ENCODE measurements at regions not wholly inside any gene's neighbourhood (a gene's known extent, or its start where the extent isn't known, plus 50 kb on each side); places are given as distances from the start of the nearest gene placed in this dataset.

GRCh38 chr10:104505521-104506042 is 135.5 kb upstream of the SORCS3 start:
- no peak for DNase-seq (ENCODE audit: low spot score)

GRCh38 chr10:104509981-104510380 is 131.1 kb upstream of the SORCS3 start:
- DNase-seq (ENCODE audit: low spot score) = no peak

- no peak for DNase-seq (ENCODE audit: low spot score)
Measured at GRCh38 chr10:104510644-104511043, 130.4 kb upstream of the SORCS3 start.

GRCh38 chr10:104512800-104513199 is 128.3 kb upstream of the SORCS3 start:
- no peak for DNase-seq (ENCODE audit: low spot score)

GRCh38 chr10:104515678-104516199 is 125.4 kb upstream of the SORCS3 start:
- DNase-seq (ENCODE audit: low spot score) = peak; percentile 11

GRCh38 chr10:104516986-104517385 is 124.1 kb upstream of the SORCS3 start:
- DNase-seq (ENCODE audit: low spot score) = peak; percentile 49

GRCh38 chr10:104517946-104518345 is 123.1 kb upstream of the SORCS3 start:
- peak; percentile 62 for DNase-seq (ENCODE audit: low spot score)

GRCh38 chr10:104518891-104519290 is 122.2 kb upstream of the SORCS3 start:
- DNase-seq (ENCODE audit: low spot score) = peak; percentile 82

- peak; percentile 59 for DNase-seq (ENCODE audit: low spot score)
Measured at GRCh38 chr10:104520653-104521052, 120.4 kb upstream of the SORCS3 start.

- peak; percentile 79 for DNase-seq (ENCODE audit: low spot score)
Measured at GRCh38 chr10:104521901-104522694, 119.0 kb upstream of the SORCS3 start.

GRCh38 chr10:104526188-104526587 is 114.9 kb upstream of the SORCS3 start:
- peak; percentile 35 for DNase-seq (ENCODE audit: low spot score)

- peak; percentile 14 for DNase-seq (ENCODE audit: low spot score)
Measured at GRCh38 chr10:104527013-104527412, 114.1 kb upstream of the SORCS3 start.

GRCh38 chr10:104540181-104540580 is 100.9 kb upstream of the SORCS3 start:
- DNase-seq (ENCODE audit: low spot score) = no peak

GRCh38 chr10:104541820-104542219 is 99.3 kb upstream of the SORCS3 start:
- DNase-seq (ENCODE audit: low spot score) = no peak

- no peak for DNase-seq (ENCODE audit: low spot score)
Measured at GRCh38 chr10:104546336-104546735, 94.8 kb upstream of the SORCS3 start.

- DNase-seq (ENCODE audit: low spot score) = no peak
Measured at GRCh38 chr10:104546756-104547155, 94.3 kb upstream of the SORCS3 start.

GRCh38 chr10:104548090-104548489 is 93.0 kb upstream of the SORCS3 start:
- no peak for DNase-seq (ENCODE audit: low spot score)

GRCh38 chr10:104556831-104557230 is 84.3 kb upstream of the SORCS3 start:
- DNase-seq (ENCODE audit: low spot score) = no peak

- no peak for DNase-seq (ENCODE audit: low spot score)
Measured at GRCh38 chr10:104557966-104558365, 83.1 kb upstream of the SORCS3 start.

- no peak for DNase-seq (ENCODE audit: low spot score)
Measured at GRCh38 chr10:104559935-104560334, 81.2 kb upstream of the SORCS3 start.

GRCh38 chr10:104563051-104563450 is 78.0 kb upstream of the SORCS3 start:
- DNase-seq (ENCODE audit: low spot score) = no peak

GRCh38 chr10:104563548-104563947 is 77.5 kb upstream of the SORCS3 start:
- DNase-seq (ENCODE audit: low spot score) = no peak

GRCh38 chr10:104574427-104574826 is 66.7 kb upstream of the SORCS3 start:
- no peak for DNase-seq (ENCODE audit: low spot score)
